GM21529 (cell line): ENCODE measurements at regions not wholly inside any gene's neighbourhood (a gene's known extent, or its start where the extent isn't known, plus 50 kb on each side); places are given as distances from the start of the nearest gene placed in this dataset.
"Not testable (repeated sequence)": the region's sequence is repeated elsewhere in the genome, so short reads cannot be mapped to it uniquely, and the experiment has no call there.

Experiments used
- ATAC-seq: cut with Tn5 transposase; IDR thresholded peaks from one replicate; pipeline ENCODE4 v1.9.1; 2021; ENCODE audit not compliant: unreplicated experiment

DNA sequence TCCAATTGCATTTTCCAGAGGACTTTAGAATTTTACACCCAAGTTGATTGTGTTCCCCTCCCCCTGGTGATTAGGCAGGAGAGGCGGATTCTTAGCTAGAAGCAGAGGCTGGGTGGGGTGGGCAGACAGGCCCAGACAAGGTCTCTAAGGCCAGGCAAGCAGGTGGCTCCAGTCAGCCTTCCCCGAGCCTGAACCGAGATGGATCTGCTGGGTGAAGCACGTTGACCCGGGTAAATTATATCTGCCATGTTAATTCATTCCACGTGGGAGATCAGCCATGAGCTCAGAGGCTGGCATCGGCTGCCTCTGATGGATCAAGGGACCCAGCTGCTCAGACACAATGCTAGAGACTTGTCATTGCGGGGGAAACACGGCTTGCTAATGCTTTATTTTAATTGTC, 159.5 kb upstream of the MAFB start:
- no peak for ATAC-seq

DNA sequence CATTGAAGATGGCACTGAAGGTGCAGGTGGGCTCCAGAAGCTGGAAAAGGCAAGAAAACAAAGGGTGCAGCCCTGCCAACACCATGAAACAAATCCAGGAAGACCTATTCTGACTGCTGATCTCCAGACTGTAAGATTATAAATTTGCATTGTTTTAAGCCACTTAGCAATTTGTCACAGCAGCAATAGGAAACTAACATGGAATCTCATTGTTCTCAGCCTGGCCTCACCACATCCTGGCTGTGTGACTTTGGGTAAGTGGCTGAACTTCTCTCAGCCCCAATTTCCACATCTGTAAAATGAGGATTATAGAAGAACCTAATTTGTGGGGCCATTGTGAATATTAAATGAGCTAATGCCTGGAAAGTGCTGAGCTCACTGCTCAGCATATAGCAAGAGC, 160.4 kb upstream of the MAFB start:
- no peak for ATAC-seq

DNA sequence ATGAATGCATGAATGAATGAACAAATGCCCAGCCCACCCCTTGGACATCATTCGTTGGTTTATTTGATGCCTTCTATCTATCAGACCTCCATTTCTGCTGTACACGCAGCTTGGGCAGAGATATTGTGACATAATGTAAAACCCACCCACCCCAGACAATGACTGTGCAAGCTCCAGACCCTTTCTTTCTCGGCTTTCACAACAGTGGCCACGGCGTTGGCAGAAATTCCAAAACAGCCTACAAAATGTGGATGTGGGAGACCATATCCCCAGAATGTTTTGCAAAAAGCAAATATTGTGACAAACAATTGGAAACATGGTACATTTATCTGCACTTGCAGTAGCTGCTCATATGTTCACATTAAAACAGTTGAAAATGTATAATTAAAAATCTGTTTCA, 162.0 kb upstream of the MAFB start:
- no peak for ATAC-seq

DNA sequence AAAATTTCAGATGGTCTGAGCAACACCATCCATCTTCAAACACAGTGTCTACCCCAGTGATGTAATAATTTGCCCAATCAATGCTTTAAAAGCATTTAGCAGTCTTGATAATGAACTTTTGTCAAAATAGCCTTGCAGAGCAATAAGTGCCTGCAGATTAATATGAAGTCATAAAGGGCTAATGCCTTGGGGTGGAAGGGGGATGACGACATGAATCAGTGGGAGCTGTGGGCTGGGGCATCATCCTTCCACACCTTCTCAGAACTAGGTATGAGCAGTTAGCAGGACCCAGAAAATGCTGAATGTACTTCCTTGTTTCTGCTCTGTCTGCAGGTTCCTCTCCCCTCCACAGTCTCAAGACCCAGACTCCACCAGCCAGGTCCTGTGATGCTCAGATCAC, 166.2 kb upstream of the MAFB start:
- ATAC-seq = no peak

DNA sequence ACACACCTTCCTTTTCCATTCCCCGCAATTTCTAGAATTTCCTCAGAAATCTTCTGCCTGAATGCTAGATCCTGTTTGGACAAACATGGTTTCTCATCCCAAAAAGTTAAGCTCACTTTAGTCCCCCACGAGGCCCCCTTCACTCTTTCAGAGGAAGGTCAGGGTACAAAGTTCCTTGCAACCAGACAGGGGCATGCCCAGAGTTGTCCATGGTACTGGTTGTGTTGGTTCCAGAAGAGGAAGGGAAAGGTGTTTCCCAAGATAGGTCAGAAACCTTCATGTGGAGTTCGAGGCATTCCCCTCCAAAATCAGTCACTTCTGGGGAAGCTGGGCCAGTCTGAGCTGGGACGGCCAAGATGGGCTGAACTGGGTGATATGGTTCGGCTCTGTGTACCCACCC, 167.6 kb upstream of the MAFB start:
- ATAC-seq = no peak

DNA sequence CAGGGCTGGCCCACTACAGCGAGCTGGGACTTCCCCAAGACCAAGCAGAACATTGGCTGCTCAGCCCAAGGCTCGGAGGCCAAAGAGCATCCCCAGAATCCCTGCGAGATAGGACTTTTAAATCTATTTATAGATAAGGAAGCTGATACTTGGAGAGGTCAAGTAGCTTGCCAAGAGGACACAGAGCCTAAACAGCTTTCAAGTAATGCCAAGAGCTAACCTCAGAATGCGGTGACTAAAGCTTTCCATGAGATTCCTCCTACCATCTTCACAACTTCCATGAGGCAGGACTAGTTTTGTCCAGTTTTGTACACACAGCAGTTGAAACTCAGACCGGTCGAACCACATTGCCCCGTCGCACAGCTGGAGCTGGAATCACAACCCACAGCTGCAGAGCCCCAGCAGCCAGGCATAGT, 168.1 kb upstream of the TOP1 start:
- no peak for ATAC-seq

DNA sequence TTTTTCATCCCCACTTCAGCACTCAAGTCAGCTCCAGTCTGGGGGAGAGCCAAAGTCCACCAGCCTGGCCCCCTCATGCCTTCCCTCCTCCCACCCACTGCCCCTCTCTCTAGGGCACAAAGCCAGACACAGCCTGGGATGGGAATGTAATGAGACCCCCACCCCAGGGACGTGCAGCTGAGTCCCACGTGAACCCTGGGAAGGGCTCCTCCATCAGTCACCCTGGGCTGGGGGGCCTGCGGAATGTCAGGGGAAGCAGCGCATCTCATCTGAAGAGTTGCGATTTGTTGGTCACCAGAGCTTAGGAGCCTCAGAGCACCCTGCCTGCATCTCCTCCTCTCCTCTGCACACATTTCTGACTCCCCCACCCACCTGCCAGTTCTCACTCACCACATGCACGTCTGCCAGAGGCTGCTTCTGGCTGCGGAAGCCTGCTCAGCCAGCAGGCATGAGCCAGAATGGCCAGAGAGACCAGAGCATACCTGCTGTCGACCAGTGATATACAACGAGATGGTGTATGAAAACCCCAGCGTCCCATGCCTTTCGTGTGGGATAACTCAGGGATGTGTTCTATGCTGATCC, 167.1 kb upstream of the TOP1 start:
- no peak for ATAC-seq

DNA sequence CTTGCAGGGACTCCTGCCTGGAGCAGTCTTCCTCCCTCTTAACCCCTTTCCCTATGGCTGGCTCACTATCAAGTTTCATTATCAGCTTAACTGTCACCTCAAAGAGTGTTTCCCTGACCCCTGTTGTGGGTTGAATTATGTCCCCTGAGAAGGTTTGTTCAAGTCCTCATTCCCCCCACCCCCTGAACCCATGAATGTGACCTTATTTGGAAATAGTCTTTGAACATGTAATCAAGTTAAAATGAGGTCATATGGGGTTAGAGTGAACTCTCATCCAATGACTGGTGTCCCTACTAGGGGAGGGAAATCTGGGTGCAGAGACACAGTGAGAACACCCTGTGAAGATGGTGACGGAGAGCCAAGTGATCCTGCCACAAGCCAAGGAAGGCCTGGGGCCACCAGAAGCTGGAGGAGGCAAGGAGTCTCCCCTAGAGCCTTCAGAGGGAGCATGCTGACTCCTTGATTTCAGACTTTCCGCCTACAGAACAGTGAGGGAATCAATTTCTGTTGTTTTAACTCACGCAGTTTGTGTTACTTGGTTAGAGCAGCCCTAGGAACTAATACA, 165.2 kb upstream of the TOP1 start:
- ATAC-seq = no peak

DNA sequence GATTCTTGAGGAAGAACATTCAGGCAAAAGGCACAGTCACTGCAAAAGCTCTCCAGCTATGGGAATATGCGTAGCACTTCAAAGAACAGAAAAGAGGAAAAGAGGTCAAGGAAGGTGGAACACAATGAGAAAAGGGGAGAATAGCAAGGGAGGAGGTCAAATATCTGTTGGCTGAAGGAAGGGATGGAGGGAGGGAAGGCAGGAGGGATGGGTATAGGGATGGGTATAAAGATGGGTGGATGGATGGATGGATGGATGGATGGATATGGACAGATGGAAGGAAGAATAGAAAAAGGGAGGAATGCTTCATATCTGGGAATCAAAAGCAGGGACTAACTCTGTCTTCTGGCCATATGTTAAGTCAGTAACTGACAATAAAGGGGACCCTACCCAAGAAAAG, 164.2 kb upstream of the TOP1 start:
- no peak for ATAC-seq

DNA sequence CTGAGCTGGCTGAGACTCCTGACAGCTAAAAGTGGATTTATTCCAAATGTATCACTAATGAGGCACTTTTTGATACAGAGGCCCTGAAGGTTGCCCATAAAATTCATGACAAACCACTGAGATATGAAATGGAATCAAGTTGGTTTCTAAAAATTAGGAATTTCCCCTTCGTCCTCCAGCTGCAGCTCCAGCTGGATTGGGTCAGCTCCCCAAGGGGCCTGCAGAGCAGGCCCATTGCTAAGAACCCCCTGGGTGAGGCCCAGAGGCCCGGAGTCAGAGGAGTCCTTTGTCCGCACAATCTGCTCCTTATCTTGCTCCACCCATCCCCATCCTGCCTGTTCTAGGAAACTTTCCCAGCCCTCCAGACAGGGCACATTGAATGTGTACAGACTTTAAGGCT, 163.5 kb upstream of the TOP1 start:
- ATAC-seq = no peak

DNA sequence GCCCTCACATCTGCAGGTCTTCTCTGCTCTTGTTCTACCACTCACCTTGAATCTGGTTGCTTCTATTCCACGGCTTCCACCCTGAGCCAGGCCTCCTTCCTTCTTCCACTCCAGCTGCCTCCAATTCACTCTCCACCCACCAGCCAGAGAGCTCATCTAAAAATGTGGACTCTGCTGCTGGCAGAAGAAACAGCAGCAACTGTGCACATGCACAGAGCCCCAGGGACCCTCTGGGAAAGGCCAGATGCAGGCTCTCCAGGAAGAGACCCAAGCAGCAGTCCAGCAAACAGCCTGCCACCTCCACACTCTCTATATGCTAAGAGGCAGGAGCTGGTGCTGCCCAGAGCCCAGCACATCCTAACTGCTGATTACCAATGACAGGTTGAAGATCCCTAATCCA, 162.6 kb upstream of the TOP1 start:
- ATAC-seq = no peak

DNA sequence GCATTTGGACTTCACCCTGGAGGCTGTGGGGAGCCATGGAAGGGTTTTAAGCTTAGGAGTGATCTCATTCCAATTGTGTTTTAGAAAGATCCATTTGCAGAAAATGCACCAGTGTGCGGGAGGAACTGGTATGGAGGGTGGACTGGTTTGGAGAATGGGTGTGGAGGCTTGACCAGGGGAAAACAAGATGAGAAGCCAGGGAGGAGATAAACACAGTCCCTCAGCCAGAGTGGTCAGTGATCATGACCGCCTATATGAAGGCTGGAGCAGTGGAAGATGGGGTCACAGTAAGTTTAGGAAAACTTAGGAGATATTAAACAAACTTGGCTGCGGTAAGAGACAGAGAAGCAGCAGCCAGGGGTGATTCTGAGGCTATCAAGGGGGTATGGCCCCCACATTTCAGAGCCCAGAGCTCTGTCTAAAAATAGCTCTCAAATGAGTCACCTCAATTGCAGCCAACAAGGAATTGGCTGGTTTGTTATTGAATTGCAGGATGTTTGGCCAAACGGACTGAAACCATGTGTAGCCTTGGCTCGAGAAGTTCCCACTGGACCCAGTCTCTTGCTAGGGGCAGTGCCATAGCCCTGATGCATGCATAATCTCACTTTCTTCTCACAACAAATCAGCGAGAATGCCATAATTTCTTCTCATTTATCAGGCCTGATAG, 159.9 kb upstream of the TOP1 start:
- ATAC-seq = no peak

DNA sequence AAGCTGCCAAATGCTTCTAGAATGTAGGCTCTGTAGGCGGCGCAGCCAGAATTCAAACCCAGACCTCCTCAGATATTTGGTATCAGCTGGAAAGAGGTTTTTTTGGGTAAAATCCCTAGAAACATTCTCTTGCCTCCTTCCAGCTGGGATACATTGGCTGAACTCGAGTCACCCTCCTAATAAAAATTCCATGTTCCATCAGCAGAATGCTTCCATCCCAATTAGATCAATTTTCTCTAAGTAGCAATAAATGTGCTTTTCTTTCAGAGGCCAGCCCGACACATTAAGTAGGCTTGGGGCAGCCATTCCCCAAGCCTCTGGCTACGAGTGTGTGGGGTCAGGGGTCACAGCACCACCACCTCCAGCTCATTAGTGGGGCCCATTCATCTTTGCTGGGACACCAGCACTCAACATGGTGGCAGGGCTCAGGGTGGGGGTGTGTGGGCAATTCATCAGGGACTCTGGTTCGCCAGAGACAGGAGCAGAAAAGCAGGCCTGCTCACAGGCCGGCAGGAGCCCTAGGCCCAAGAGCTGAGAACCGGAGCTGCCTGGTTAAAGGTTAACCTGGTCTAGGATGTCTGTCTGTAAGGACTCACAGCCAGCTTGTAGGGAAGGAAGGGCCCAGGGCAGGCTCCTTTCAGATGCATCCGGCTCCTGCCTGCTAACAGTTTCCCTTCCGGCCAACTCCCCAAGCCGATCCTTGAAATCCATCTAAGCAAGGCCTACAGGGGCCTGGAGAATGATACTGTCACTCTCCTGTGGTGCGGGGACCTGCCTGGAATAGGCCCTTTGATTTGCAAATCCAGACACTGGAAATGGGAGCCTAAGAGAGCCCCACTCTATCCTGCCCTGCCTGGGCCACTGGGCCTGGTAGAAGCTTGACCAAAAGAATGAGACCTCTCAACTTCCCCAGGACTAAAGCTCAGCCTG, 159.1 kb upstream of the TOP1 start:
- no peak for ATAC-seq

DNA sequence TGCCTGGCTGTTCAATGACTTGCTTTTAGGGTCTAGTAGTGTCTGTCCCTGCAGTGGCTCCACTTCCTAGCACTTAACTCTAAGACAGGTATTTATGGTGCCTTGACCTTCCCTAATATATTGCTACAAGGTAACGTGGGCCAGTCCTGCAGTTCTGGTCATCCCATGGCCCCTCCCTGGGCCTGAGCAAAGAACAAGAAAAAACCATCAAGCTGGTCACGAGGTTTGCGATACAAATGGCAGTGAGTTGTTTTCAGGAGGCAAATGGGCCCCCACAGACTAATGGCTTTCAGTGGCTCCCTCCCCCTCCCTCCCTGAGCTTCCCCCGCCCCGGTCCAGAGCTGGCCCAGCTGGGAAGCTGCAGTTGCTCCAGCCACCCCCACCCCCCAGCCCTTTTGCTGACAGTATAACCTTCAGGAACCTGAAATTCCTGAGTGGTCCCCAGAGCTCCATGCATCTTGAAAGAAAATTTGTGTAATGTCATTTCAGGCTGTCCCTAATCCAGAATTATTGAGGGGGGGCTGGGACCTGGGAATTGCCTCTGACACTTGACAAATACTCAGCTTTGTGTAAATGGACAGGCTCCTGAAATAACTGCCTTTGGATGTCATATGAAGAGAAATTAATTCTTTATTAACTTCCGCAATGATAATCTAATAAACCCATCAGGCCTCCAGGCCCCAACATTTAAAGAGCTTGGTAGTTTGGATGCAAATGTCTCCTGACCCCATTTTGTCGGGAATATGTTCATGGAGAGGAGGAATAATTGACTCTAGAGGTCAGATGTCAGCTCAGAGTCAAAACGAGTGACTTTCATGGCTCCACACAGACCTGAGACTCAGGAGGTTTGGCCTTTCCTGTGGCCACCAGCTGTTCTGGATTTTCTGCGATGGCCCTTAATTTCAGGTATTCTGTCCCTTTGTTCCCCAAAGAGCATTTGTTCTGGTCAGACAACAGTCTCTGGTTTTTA, 153.2 kb upstream of the TOP1 start:
- ATAC-seq = no peak

DNA sequence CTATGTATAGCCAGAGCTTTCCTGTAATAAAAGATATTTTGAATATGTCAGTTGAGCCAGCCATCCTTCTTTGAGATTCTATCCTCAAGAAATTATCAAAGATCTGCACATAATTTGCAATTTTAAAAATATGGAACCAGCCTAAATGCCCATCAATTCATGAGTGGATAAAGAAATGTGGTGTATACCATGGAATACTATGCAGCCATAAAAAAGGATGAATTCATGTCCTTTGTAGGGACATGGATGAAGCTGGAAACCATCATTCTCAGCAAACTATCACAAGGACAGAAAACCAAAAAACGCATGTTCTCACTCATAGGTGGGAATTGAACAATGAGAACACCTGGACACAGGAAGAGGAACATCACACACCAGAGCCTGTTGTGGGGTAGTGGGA, 150.5 kb upstream of the TOP1 start:
- not testable (repeated sequence) for ATAC-seq

DNA sequence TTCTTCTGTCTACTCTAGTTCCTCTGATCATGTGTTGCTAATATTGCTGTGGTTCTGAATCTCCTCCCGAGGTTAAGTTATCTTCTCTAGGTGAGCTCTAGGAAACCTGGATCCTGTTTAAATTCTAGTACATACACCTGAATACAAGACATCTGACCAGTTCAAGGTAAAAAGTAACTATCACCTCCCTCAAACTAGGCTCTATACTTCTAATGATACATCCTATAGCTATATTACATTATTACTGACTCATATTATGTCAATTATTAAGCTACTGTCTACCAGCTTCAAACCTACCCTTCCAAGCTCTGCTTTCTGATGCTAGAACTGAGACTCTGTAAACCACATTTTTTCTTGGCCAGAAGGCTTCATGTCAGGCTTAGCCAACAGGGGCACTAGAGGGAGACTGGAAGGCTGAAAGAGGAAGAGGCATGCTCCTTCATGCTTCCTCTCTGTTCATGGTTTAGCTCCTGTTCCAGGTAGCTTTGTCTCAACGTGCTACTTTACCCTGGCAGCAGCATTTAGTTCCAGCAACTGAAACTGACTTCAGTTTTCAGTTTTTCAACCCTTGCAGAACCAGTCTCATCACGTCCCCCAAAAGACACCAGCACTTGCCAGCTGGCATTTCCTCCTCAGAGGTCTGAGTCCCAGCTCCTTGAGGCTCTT, 148.4 kb upstream of the TOP1 start:
- ATAC-seq = no peak

DNA sequence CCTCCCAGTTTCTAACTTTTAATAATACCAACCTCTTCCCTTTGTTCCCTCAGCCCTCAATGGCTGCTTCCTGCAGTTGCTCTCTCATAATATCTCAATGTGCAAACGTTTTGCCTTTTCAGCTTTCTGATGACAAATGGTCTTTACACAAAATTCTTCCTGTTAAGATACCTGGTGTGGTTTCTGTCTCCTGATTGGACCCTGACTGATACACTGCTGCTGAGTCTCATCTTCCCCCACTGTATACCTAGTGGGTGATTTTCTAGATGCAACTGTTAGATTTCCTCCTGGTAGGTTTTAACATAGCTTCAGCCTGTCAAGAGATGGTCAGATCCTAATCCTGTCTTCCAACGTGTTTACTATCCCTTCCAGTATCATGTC, 147.9 kb upstream of the TOP1 start:
- ATAC-seq = no peak

DNA sequence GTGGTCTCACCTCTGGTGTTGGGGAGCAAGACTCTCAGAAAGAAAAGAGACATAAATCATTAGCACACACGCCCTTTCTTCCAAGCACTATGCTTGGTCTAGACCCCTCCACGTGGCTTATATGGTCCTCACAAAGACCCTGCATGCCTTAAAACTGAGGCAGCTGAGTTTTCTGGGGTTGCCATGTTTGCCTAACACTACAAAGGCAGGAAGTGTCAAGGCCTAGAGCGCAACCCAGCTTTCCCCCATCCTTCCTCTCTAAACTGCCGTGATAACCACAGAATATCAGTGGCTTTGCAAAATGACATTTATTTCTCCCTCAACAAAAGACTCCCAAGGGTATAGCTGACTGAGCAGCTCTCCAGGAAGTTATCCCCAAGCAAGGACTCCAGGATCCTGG, 146.5 kb upstream of the TOP1 start:
- no peak for ATAC-seq

DNA sequence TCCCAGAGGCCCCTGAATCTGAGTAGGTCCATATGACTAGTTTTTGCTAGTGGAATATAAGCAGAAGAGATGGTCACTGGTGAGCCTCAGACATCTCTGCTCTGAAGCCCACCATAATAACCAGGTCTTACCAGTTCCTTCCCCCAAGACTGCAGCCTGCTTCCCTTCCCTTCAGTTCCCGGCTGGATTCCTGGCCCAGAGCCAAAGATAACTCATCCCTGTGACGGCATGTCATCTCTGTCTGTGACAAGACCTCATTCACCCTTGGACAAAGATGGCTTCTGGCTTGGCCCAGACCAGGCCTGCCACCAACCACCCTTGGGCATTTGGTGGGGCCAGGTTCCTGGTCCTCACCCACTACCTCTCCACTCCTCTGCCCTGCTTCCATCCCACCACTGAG, 145.5 kb upstream of the TOP1 start:
- no peak for ATAC-seq

DNA sequence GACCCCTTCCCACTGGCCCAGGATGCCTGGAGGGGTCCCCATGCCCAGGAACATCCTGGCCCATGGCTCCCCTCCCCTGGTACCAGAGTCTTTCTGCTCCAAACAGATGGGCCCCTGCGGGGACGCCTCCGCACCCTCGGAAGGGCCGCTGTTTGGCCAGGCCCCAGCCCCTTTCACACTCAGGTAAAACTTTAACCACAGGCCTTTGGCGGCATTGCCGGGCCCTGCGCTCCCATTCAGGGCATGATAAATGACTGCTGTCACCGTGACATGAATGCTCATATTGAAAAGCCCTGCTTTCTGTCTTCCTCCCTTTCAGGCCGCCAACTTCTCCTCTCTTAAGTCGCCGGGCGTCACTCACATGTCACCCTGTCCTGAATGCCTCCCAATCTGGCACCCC, 141.5 kb upstream of the TOP1 start:
- ATAC-seq = no peak
